ENCODE measurements at regions not wholly inside any gene's neighbourhood (a gene's known extent, or its start where the extent isn't known, plus 50 kb on each side); places are given as distances from the start of the nearest gene placed in this dataset.

- Histone ChIP-seq H3K4me1 (ENCODE audit: control insufficient read depth, insufficient read depth, low read length) (peaks cover 7% of the 10 kb centered on the region), H3K9me3 (ENCODE audit: control insufficient read depth, insufficient read depth, low read length) (no peaks in the 10 kb centered on the region), H3K36me3 (ENCODE audit: control insufficient read depth, insufficient read depth, low read length) (no peaks in the 10 kb centered on the region), H3K27me3 (ENCODE audit: control insufficient read depth, insufficient read depth, low read length) (no peaks in the 10 kb centered on the region), H3K4me3 (ENCODE audit: low read depth, low read length) (no peak overlapping the region), H3K9ac (ENCODE audit: low read depth, low read length) (no peak overlapping the region)
Measured at GRCh38 chr5:159444441-159445082, 114.3 kb upstream of the IL12B start.

GRCh38 chr5:159447116-159447515 is 116.8 kb upstream of the IL12B start:
- Histone ChIP-seq H3K36me3 (ENCODE audit: control insufficient read depth, insufficient read depth, low read length) (no peaks in the 10 kb centered on the region), H3K27me3 (ENCODE audit: control insufficient read depth, insufficient read depth, low read length) (no peaks in the 10 kb centered on the region), H3K9ac (ENCODE audit: low read depth, low read length) (no peak overlapping the region), H3K4me3 (ENCODE audit: low read depth, low read length) (no peak overlapping the region), H3K9me3 (ENCODE audit: control insufficient read depth, insufficient read depth, low read length) (no peaks in the 10 kb centered on the region), H3K4me1 (ENCODE audit: control insufficient read depth, insufficient read depth, low read length) (peaks cover 4% of the 10 kb centered on the region)

- Histone ChIP-seq H3K27me3 (ENCODE audit: control insufficient read depth, insufficient read depth, low read length) (no peaks in the 10 kb centered on the region), H3K9me3 (ENCODE audit: control insufficient read depth, insufficient read depth, low read length) (no peaks in the 10 kb centered on the region), H3K36me3 (ENCODE audit: control insufficient read depth, insufficient read depth, low read length) (no peaks in the 10 kb centered on the region), H3K9ac (ENCODE audit: low read depth, low read length) (no peak overlapping the region), H3K4me1 (ENCODE audit: control insufficient read depth, insufficient read depth, low read length) (no peaks in the 10 kb centered on the region), H3K4me3 (ENCODE audit: low read depth, low read length) (no peak overlapping the region)
Measured at GRCh38 chr5:159448841-159449407, 118.6 kb upstream of the IL12B start.

GRCh38 chr5:159449925-159450324 is 119.6 kb upstream of the IL12B start:
- no peak overlapping the region for H3K9ac ChIP-seq (ENCODE audit: low read depth, low read length)
- H3K4me1 ChIP-seq (ENCODE audit: control insufficient read depth, insufficient read depth, low read length) = no peaks in the 10 kb centered on the region
- no peaks in the 10 kb centered on the region for H3K36me3 ChIP-seq (ENCODE audit: control insufficient read depth, insufficient read depth, low read length)
- no peaks in the 10 kb centered on the region for H3K27me3 ChIP-seq (ENCODE audit: control insufficient read depth, insufficient read depth, low read length)
- no peak overlapping the region for H3K4me3 ChIP-seq (ENCODE audit: low read depth, low read length)
- no peaks in the 10 kb centered on the region for H3K9me3 ChIP-seq (ENCODE audit: control insufficient read depth, insufficient read depth, low read length)

- no peaks in the 10 kb centered on the region for H3K4me1 ChIP-seq (ENCODE audit: control insufficient read depth, insufficient read depth, low read length)
- no peak overlapping the region for H3K9ac ChIP-seq (ENCODE audit: low read depth, low read length)
- H3K36me3 ChIP-seq (ENCODE audit: control insufficient read depth, insufficient read depth, low read length) = no peaks in the 10 kb centered on the region
- H3K9me3 ChIP-seq (ENCODE audit: control insufficient read depth, insufficient read depth, low read length) = no peaks in the 10 kb centered on the region
- no peak overlapping the region for H3K4me3 ChIP-seq (ENCODE audit: low read depth, low read length)
- H3K27me3 ChIP-seq (ENCODE audit: control insufficient read depth, insufficient read depth, low read length) = no peaks in the 10 kb centered on the region
Measured at GRCh38 chr5:159450417-159450816, 120.1 kb upstream of the IL12B start.

GRCh38 chr5:159451197-159452052 is 121.1 kb upstream of the IL12B start:
- Histone ChIP-seq H3K9me3 (ENCODE audit: control insufficient read depth, insufficient read depth, low read length) (no peaks in the 10 kb centered on the region), H3K36me3 (ENCODE audit: control insufficient read depth, insufficient read depth, low read length) (no peaks in the 10 kb centered on the region), H3K9ac (ENCODE audit: low read depth, low read length) (no peak overlapping the region), H3K27me3 (ENCODE audit: control insufficient read depth, insufficient read depth, low read length) (no peaks in the 10 kb centered on the region), H3K4me3 (ENCODE audit: low read depth, low read length) (no peak overlapping the region), H3K4me1 (ENCODE audit: control insufficient read depth, insufficient read depth, low read length) (no peaks in the 10 kb centered on the region)

GRCh38 chr5:159452480-159453167 is 122.3 kb upstream of the IL12B start:
- Histone ChIP-seq H3K27me3 (ENCODE audit: control insufficient read depth, insufficient read depth, low read length) (no peaks in the 10 kb centered on the region), H3K4me3 (ENCODE audit: low read depth, low read length) (no peak overlapping the region), H3K36me3 (ENCODE audit: control insufficient read depth, insufficient read depth, low read length) (no peaks in the 10 kb centered on the region), H3K4me1 (ENCODE audit: control insufficient read depth, insufficient read depth, low read length) (no peaks in the 10 kb centered on the region), H3K9me3 (ENCODE audit: control insufficient read depth, insufficient read depth, low read length) (no peaks in the 10 kb centered on the region), H3K9ac (ENCODE audit: low read depth, low read length) (no peak overlapping the region)

GRCh38 chr5:159453209-159453608 is 122.9 kb upstream of the IL12B start:
- no peak overlapping the region for H3K4me3 ChIP-seq (ENCODE audit: low read depth, low read length)
- H3K36me3 ChIP-seq (ENCODE audit: control insufficient read depth, insufficient read depth, low read length) = no peaks in the 10 kb centered on the region
- H3K4me1 ChIP-seq (ENCODE audit: control insufficient read depth, insufficient read depth, low read length) = no peaks in the 10 kb centered on the region
- H3K27me3 ChIP-seq (ENCODE audit: control insufficient read depth, insufficient read depth, low read length) = no peaks in the 10 kb centered on the region
- H3K9me3 ChIP-seq (ENCODE audit: control insufficient read depth, insufficient read depth, low read length) = no peaks in the 10 kb centered on the region
- no peak overlapping the region for H3K9ac ChIP-seq (ENCODE audit: low read depth, low read length)

- H3K27me3 ChIP-seq (ENCODE audit: control insufficient read depth, insufficient read depth, low read length) = no peaks in the 10 kb centered on the region
- no peak overlapping the region for H3K4me3 ChIP-seq (ENCODE audit: low read depth, low read length)
- no peaks in the 10 kb centered on the region for H3K36me3 ChIP-seq (ENCODE audit: control insufficient read depth, insufficient read depth, low read length)
- no peak overlapping the region for H3K9ac ChIP-seq (ENCODE audit: low read depth, low read length)
- H3K9me3 ChIP-seq (ENCODE audit: control insufficient read depth, insufficient read depth, low read length) = no peaks in the 10 kb centered on the region
- no peaks in the 10 kb centered on the region for H3K4me1 ChIP-seq (ENCODE audit: control insufficient read depth, insufficient read depth, low read length)
Measured at GRCh38 chr5:159456261-159456660, 126.0 kb upstream of the IL12B start.

GRCh38 chr5:159456722-159457465 is 126.6 kb upstream of the IL12B start:
- Histone ChIP-seq H3K4me1 (ENCODE audit: control insufficient read depth, insufficient read depth, low read length) (no peaks in the 10 kb centered on the region), H3K4me3 (ENCODE audit: low read depth, low read length) (no peak overlapping the region), H3K9ac (ENCODE audit: low read depth, low read length) (no peak overlapping the region), H3K27me3 (ENCODE audit: control insufficient read depth, insufficient read depth, low read length) (no peaks in the 10 kb centered on the region), H3K36me3 (ENCODE audit: control insufficient read depth, insufficient read depth, low read length) (no peaks in the 10 kb centered on the region), H3K9me3 (ENCODE audit: control insufficient read depth, insufficient read depth, low read length) (no peaks in the 10 kb centered on the region)

- H3K4me1 ChIP-seq (ENCODE audit: control insufficient read depth, insufficient read depth, low read length) = no peaks in the 10 kb centered on the region
- H3K9ac ChIP-seq (ENCODE audit: low read depth, low read length) = no peak overlapping the region
- no peaks in the 10 kb centered on the region for H3K9me3 ChIP-seq (ENCODE audit: control insufficient read depth, insufficient read depth, low read length)
- H3K4me3 ChIP-seq (ENCODE audit: low read depth, low read length) = no peak overlapping the region
- no peaks in the 10 kb centered on the region for H3K27me3 ChIP-seq (ENCODE audit: control insufficient read depth, insufficient read depth, low read length)
- no peaks in the 10 kb centered on the region for H3K36me3 ChIP-seq (ENCODE audit: control insufficient read depth, insufficient read depth, low read length)
Measured at GRCh38 chr5:159458217-159458711, 128.0 kb upstream of the IL12B start.

Data from iPS-15b (cell line).